A673 (cell line): ENCODE measurements at regions not wholly inside any gene's neighbourhood (a gene's known extent, or its start where the extent isn't known, plus 50 kb on each side); places are given as distances from the start of the nearest gene placed in this dataset.

Source experiments
- BruUV-seq: library from RNA; stranded (reverse); fragments of 400-500 nt; replicated peaks from 2 replicates; lab custom pipeline; 2021; lab: Mats Ljungman, UMichigan
- CTCF ChIA-PET: fragments of 300-600 bp; sonication (Branson Sonifier 250); formaldehyde crosslinking; loops from one replicate; lab custom pipeline; 2022; ENCODE audit warnings: antibody characterized with exemption; lab: Charles Lee
- POLR2A ChIA-PET: fragments of 300-600 bp; sonication (Branson Sonifier 250); formaldehyde crosslinking; loops from one replicate; lab custom pipeline; 2022; ENCODE audit warnings: antibody characterized with exemption; ENCODE audit not compliant: low non-redundant PET; lab: Charles Lee
- DNase-seq: peaks from one replicate; pipeline ENCODE4 v3.0.0-alpha.2; 2015; ENCODE audit warnings: low spot score
- H3K27ac ChIP-seq: fragments of 200-600 bp; sonication (generic); 2 replicates; pipeline ENCODE4 v1.5.1; 2016; ENCODE audit warnings: mixed run types, low read depth, mild to moderate bottlenecking, mixed read lengths, antibody characterized with exemption, low read length; ENCODE audit not compliant: poor library complexity, severe bottlenecking
- H3K27me3 ChIP-seq: fragments of 200-600 bp; sonication (generic); replicated peaks from 2 replicates; pipeline ENCODE4 v1.6.1; 2017; ENCODE audit warnings: mixed run types, low read depth, mild to moderate bottlenecking, mixed read lengths, antibody characterized with exemption, low read length; ENCODE audit not compliant: insufficient read depth, poor library complexity
- H3K36me3 ChIP-seq: fragments of 200-600 bp; sonication (generic); 2 replicates; pipeline ENCODE4 v1.6.1; 2016; ENCODE audit warnings: mixed run types, mild to moderate bottlenecking, mixed read lengths, antibody characterized with exemption, low read length; ENCODE audit not compliant: insufficient read depth, poor library complexity, severe bottlenecking
- H3K4me1 ChIP-seq: fragments of 200-600 bp; sonication (generic); 2 replicates; pipeline ENCODE4 v1.6.1; 2017; ENCODE audit warnings: mixed run types, mild to moderate bottlenecking, mixed read lengths, antibody characterized with exemption, low read length; ENCODE audit not compliant: insufficient read depth, poor library complexity, severe bottlenecking
- H3K4me3 ChIP-seq: fragments of 200-600 bp; sonication (generic); 2 replicates; pipeline ENCODE4 v1.5.1; 2016; ENCODE audit warnings: low read depth, mixed run types, mild to moderate bottlenecking, mixed read lengths, low read length; ENCODE audit not compliant: poor library complexity, severe bottlenecking
- H3K9me3 ChIP-seq: fragments of 200-600 bp; sonication (generic); 2 replicates; pipeline ENCODE4 v1.6.1; 2016; ENCODE audit warnings: mixed run types, low read depth, mild to moderate bottlenecking, mixed read lengths, antibody characterized with exemption, low read length; ENCODE audit not compliant: poor library complexity, severe bottlenecking
- CTCF ChIP-seq: fragments of 300-800, 200-600 bp; sonication (generic); conservative IDR thresholded peaks from 2 replicates; pipeline ENCODE4 v1.5.1; 2017; ENCODE audit warnings: low read depth, mild to moderate bottlenecking, antibody characterized with exemption, low read length, moderate library complexity, mixed read lengths
- EZH2 ChIP-seq: fragments of 200-600 bp; sonication (generic); IDR thresholded peaks from 2 replicates; pipeline ENCODE4 v1.6.1; 2017; ENCODE audit warnings: borderline replicate concordance, low read depth, mild to moderate bottlenecking, mixed read lengths, antibody characterized with exemption, low read length; ENCODE audit not compliant: poor library complexity, severe bottlenecking
- intact Hi-C: fragments of 100-400 bp; cut with micrococcal nuclease; formaldehyde crosslinking; loops from one replicate; pipeline ENCODE4 v1.10.0; 2022; ENCODE audit not compliant: unreplicated experiment

DNA sequence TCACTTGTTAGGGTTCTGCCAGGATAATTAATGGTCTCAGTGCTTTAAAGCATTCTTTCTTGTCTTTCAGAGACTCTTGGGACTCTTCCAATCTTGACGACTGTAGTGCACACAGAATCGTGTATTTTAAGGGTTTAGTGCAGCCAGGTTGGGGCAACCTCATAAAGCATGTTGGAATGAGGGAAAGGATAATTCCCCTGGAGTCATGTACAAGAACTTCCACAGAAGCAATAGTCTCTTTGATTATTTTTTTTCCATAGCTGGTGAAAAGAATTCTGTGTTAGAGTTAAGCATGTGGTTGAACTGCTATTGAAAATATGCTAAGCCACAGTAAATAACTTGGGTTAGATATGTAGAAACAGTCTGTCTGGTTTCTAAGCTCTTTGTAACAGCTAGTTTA, 246.8 kb upstream of the DAAM1 start:
- CTCF ChIA-PET, result no interaction called here
- H3K4me1 ChIP-seq, result no peaks in the 10 kb centered on the region
- POLR2A ChIA-PET, result interaction anchor here (0.6 kb wide), 1 partner anchor 478 kb away, joined by 4 read pairs; no protein-coding TSS in a partner anchor
- no peak overlapping the region for H3K4me3 ChIP-seq
- no peaks in the 10 kb centered on the region for H3K27me3 ChIP-seq
- H3K36me3 ChIP-seq, result no peaks in the 10 kb centered on the region
- TF ChIP-seq CTCF (no peak), EZH2 (no peak)
- H3K27ac ChIP-seq, result no peak overlapping the region
- H3K9me3 ChIP-seq, result no peaks in the 10 kb centered on the region
- no peak for DNase-seq
- BruUV-seq, result no TSS peak
- intact Hi-C loops, result no loop called here

DNA sequence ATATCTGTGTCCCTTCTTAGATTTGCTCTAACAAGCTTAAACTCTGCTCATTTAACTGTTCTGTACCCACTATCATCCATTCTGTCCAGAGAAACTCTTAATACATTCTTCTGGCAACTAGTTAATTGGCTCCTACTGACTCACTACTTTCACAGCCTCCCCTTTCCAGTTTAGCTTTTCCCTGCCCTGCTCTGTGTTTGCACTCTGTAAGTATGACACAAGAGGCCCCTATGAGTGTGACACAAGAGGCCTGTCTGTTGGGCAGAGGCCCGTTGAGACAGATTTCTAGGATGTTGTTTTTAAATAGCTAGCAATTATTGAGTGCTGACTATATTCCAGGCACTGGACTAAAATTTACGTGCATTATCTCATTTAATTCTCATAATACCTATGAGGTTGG, 246.0 kb upstream of the DAAM1 start:
- no peaks in the 10 kb centered on the region for H3K9me3 ChIP-seq
- no TSS peak for BruUV-seq
- intact Hi-C loops, result no loop called here
- H3K27ac ChIP-seq, result no peak overlapping the region
- ChIA-PET CTCF (no interaction called here), POLR2A (no interaction called here)
- H3K36me3 ChIP-seq, result no peaks in the 10 kb centered on the region
- no peaks in the 10 kb centered on the region for H3K27me3 ChIP-seq
- H3K4me3 ChIP-seq, result no peak overlapping the region
- DNase-seq, result no peak
- TF ChIP-seq CTCF (no peak), EZH2 (no peak)
- no peaks in the 10 kb centered on the region for H3K4me1 ChIP-seq

GRCh38 chr14:58944343-58944967, 244.0 kb upstream of the DAAM1 start:
- no peaks in the 10 kb centered on the region for H3K27me3 ChIP-seq
- no peak for TF ChIP-seq EZH2
- no peak for TF ChIP-seq CTCF
- POLR2A ChIA-PET, result interaction anchor here (0.5 kb wide), 1 partner anchor 1295 kb away, joined by 3 read pairs; no protein-coding TSS in a partner anchor
- H3K36me3 ChIP-seq, result no peaks in the 10 kb centered on the region
- H3K4me1 ChIP-seq, result no peaks in the 10 kb centered on the region
- BruUV-seq, result no TSS peak
- DNase-seq, result no peak
- H3K4me3 ChIP-seq, result no peak overlapping the region
- no peak overlapping the region for H3K27ac ChIP-seq
- no peaks in the 10 kb centered on the region for H3K9me3 ChIP-seq
- intact Hi-C loops, result no loop called here
- CTCF ChIA-PET, result no interaction called here
